HL-60 (cell line): ENCODE measurements at regions not wholly inside any gene's neighbourhood (a gene's known extent, or its start where the extent isn't known, plus 50 kb on each side); places are given as distances from the start of the nearest gene placed in this dataset.

Source experiments
- CTCF ChIP-seq: IDR thresholded peaks from one replicate; pipeline ENCODE4 v1.5.1; 2011; ENCODE audit warnings: low read length, control low read depth, inconsistent platforms; ENCODE audit not compliant: insufficient read depth
- POLR2AphosphoS5 ChIP-seq: IDR thresholded peaks from 2 replicates; pipeline ENCODE4 v1.6.1; 2012; ENCODE audit warnings: low read depth

GRCh38 chr9:17926246-17926645 is 347.4 kb downstream of the SH3GL2 start:
- TF ChIP-seq POLR2AphosphoS5 (no peak), CTCF (no peak)
